ENCODE measurements at regions not wholly inside any gene's neighbourhood (a gene's known extent, or its start where the extent isn't known, plus 50 kb on each side); places are given as distances from the start of the nearest gene placed in this dataset.

- TF ChIP-seq REST (IDR thresholded peaks at IDR 0.05; ENCODE audit: insufficient read depth in 1 of 2, low read depth in 2 of 2, low read length in 2 of 2), result no peak
- TF ChIP-seq POLR2AphosphoS5 (IDR thresholded peaks at IDR 0.05; ENCODE audit: low read depth, low read length), result no peak
Measured at GRCh38 chr10:129402459-129402858, 64.6 kb upstream of the MGMT start.

Data from PFSK-1 (cell line).